ENCODE measurements at regions not wholly inside any gene's neighbourhood (a gene's known extent, or its start where the extent isn't known, plus 50 kb on each side); places are given as distances from the start of the nearest gene placed in this dataset.
"Not testable (repeated sequence)": the region's sequence is repeated elsewhere in the genome, so short reads cannot be mapped to it uniquely, and the experiment has no call there.

DNA sequence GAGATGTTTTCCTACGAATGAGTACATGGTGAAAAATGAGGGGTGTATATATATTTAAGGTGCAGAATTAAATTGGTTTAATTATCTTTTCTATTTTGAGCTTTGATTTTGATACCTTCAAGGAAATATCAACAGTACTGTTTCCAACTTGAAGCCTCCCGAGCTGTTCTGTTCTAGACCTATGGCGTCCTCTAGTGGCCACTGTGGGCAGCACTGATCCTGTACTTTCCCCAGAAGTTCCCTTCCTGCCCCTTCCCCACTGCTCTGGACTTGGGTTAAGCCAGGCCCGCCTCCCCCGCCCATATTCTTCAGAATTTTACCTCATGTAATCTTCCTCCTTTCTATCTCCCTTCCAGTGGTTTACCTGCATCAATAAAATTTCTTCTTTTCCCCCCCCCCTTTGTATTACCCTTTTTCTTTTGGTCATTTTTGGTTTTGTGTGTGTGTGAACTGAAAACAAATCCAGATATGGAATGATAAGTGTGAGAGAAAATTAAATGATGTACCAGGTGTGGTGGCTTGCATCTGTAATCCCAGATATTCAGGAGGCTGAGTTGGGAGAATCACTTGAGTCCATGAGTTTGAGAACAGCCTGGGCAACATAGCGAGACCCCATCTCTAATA lies 1643.5 kb downstream of the TP53TG3F start:
- intact Hi-C loops (cut with DNase I) = no loop called here
- H3K36me3 ChIP-seq = no peaks in the 10 kb centered on the region
- TF ChIP-seq, protein P1, sequence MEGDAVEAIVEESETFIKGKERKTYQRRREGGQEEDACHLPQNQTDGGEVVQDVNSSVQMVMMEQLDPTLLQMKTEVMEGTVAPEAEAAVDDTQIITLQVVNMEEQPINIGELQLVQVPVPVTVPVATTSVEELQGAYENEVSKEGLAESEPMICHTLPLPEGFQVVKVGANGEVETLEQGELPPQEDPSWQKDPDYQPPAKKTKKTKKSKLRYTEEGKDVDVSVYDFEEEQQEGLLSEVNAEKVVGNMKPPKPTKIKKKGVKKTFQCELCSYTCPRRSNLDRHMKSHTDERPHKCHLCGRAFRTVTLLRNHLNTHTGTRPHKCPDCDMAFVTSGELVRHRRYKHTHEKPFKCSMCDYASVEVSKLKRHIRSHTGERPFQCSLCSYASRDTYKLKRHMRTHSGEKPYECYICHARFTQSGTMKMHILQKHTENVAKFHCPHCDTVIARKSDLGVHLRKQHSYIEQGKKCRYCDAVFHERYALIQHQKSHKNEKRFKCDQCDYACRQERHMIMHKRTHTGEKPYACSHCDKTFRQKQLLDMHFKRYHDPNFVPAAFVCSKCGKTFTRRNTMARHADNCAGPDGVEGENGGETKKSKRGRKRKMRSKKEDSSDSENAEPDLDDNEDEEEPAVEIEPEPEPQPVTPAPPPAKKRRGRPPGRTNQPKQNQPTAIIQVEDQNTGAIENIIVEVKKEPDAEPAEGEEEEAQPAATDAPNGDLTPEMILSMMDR (IDR thresholded peaks at IDR 0.05) = peak; percentile 21
- ATAC-seq (peak in 1 of 2 donors; percentile 41), DNase-seq (no peak)
- no peaks in the 10 kb centered on the region for H3K4me1 ChIP-seq
- no peaks in the 10 kb centered on the region for H3K27me3 ChIP-seq (ENCODE audit: low read depth)
- no peak overlapping the region for H3K27ac ChIP-seq
- H3K9me3 ChIP-seq = no peaks in the 10 kb centered on the region
- no peak overlapping the region for H3K4me3 ChIP-seq

DNA sequence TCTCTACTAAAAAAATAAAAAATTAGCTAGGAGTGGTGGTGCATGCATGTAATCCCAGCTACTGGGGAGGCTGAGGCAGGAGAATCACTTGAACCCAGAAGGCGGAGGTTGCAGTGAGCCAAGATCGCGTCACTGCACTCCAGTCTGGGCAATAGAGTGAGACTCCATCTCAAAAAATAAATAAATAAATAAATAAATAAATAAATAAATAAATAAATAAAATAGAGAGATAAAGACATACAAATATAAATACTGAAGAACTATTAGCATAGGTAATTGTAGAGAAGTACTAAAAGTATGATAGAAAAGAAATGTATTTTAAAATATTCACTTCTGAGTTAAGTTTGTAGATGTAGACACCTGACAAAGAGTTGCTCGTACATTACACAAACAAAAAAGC lies 1652.4 kb downstream of the TP53TG3F start:
- H3K36me3 ChIP-seq; H3K27me3 ChIP-seq (ENCODE audit: low read depth); intact Hi-C loops (cut with DNase I); H3K27ac ChIP-seq; DNase-seq; ATAC-seq; H3K9me3 ChIP-seq; H3K4me1 ChIP-seq; H3K4me3 ChIP-seq: not testable (repeated sequence)

DNA sequence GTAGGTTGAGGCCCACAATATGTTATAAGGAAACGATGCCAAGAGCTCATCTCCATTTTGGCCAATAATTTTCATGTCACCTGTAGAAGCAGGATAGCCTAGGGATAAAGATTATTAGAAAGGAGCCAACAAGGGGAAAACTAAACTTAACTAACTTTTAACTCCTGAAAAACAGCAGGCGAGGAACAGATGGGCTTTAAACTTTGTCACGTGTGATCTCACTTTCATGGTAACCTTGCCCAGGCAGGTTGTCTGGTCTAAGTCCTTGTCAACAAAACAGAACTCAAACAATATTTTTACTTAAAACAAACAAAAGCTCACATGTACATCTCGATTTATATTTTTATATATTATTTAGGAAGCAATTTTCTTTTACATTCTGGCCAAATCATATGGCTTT lies 1672.0 kb downstream of the TP53TG3F start:
- H3K36me3 ChIP-seq = no peaks in the 10 kb centered on the region
- H3K4me1 ChIP-seq = no peaks in the 10 kb centered on the region
- H3K4me3 ChIP-seq = no peak overlapping the region
- H3K27ac ChIP-seq = no peak overlapping the region
- intact Hi-C loops (cut with DNase I) = no loop called here
- TF ChIP-seq, protein P1 (IDR thresholded peaks at IDR 0.05) = no peak
- H3K9me3 ChIP-seq = no peaks in the 10 kb centered on the region
- DNase-seq = no peak
- ATAC-seq = no peak
- no peaks in the 10 kb centered on the region for H3K27me3 ChIP-seq (ENCODE audit: low read depth)

DNA sequence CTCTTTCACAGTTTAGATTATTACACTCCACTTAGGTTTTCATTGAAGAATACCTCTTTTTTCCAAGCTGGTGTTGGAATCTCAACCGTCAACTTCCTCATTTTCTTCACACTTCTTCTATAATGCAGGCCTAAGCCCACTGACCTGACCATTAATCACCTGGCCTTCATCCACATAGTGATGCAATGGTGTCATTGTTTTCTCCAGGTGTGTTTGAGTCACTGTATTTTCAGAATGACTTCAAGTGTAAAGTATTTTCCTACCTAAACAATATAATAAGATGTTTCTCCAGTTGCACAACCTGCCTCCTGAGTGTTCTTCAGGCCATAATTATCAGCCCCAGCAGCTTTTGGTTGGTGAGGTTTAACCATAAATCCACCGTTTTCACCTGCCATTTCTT lies 1675.1 kb downstream of the TP53TG3F start:
- H3K27ac ChIP-seq = no peak overlapping the region
- H3K4me3 ChIP-seq = no peak overlapping the region
- no peaks in the 10 kb centered on the region for H3K4me1 ChIP-seq
- TF ChIP-seq, protein P1 (IDR thresholded peaks at IDR 0.05) = no peak
- H3K9me3 ChIP-seq = no peaks in the 10 kb centered on the region
- intact Hi-C loops (cut with DNase I) = no loop called here
- no peaks in the 10 kb centered on the region for H3K36me3 ChIP-seq
- DNase-seq (no peak), ATAC-seq (peak in 1 of 2 donors; percentile 31)
- H3K27me3 ChIP-seq (ENCODE audit: low read depth) = no peaks in the 10 kb centered on the region

DNA sequence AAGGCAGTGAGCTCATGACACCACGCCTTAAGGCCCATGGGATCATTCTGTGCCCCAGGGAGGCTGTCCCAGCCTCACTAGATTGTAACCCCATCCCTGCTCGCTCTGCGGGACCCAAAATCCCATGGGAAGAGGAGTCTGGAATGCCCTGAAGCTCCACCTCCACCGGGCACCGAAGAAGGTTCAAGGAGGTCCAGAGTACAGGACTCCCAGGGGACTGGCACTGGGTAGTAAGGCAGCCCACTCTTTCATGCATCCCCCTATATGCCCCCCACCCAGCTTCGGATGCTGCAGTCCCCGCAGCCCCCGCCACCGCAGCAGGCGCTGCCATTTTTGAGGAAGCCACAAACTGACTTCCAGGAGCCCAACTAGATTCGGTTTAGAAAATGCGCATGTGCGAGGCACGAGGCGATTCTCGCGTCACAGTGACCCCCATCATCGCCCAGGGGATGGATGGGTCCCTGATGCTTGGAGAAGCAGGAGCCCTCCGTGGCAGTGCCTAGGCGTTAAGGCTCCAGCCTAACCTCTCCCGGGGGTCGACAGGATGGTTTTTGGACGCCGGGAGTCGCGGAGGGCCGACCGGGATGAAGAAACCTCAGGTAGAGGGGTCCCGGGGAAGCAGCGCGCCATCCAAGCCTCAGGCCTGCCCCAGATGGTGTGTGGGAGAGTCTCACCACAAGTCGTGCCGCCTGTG lies 1681.0 kb downstream of the TP53TG3F start:
- peaks cover 7% of the 10 kb centered on the region for H3K9me3 ChIP-seq
- TF ChIP-seq, protein P1 (IDR thresholded peaks at IDR 0.05) = no peak
- H3K36me3 ChIP-seq = no peaks in the 10 kb centered on the region
- no peak overlapping the region for H3K4me3 ChIP-seq
- DNase-seq = no peak
- peak in 1 of 2 donors; percentile 40 for ATAC-seq
- intact Hi-C loops (cut with DNase I) = no loop called here
- H3K27me3 ChIP-seq (ENCODE audit: low read depth) = no peaks in the 10 kb centered on the region
- no peaks in the 10 kb centered on the region for H3K4me1 ChIP-seq
- H3K27ac ChIP-seq = no peak overlapping the region

DNA sequence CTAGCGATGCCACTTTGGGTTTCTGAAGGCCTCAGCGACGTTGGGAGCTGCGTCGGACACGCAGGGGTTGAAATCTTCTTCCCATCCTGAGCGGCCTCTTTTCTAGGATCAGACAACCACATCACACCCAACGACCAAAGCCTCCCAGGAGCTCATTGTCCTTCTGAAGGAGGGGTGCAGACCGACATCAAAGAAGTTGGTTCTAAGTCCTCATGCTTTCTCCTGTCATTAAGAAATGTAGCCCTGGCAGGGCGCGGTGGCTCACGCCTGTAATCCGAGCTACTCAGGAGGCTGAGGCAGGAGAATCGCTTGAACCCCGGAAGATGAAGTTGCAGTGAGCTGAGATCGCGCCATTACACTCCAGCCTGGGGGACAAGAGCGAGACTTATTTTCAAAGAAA lies 1681.9 kb downstream of the TP53TG3F start:
- Histone ChIP-seq H3K36me3 (no peaks in the 10 kb centered on the region), H3K27me3 (ENCODE audit: low read depth) (no peaks in the 10 kb centered on the region), H3K9me3 (peaks cover 7% of the 10 kb centered on the region), H3K27ac (no peak overlapping the region), H3K4me1 (no peaks in the 10 kb centered on the region), H3K4me3 (no peak overlapping the region)
- DNase-seq = no peak
- TF ChIP-seq, protein P1 (IDR thresholded peaks at IDR 0.05) = no peak
- intact Hi-C loops (cut with DNase I) = no loop called here
- no peak for ATAC-seq

Data from lower lobe of right lung (tissue), 2 donors.